ENCODE measurements at regions not wholly inside any gene's neighbourhood (a gene's known extent, or its start where the extent isn't known, plus 50 kb on each side); places are given as distances from the start of the nearest gene placed in this dataset.

GRCh38 chr11:131111775-131112174 lies 195.5 kb upstream of the SNX19 start:
- TF ChIP-seq, protein P1, sequence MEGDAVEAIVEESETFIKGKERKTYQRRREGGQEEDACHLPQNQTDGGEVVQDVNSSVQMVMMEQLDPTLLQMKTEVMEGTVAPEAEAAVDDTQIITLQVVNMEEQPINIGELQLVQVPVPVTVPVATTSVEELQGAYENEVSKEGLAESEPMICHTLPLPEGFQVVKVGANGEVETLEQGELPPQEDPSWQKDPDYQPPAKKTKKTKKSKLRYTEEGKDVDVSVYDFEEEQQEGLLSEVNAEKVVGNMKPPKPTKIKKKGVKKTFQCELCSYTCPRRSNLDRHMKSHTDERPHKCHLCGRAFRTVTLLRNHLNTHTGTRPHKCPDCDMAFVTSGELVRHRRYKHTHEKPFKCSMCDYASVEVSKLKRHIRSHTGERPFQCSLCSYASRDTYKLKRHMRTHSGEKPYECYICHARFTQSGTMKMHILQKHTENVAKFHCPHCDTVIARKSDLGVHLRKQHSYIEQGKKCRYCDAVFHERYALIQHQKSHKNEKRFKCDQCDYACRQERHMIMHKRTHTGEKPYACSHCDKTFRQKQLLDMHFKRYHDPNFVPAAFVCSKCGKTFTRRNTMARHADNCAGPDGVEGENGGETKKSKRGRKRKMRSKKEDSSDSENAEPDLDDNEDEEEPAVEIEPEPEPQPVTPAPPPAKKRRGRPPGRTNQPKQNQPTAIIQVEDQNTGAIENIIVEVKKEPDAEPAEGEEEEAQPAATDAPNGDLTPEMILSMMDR (IDR thresholded peaks at IDR 0.05): no peak
- TF ChIP-seq USF2 (CRISPR knock-in tag; IDR thresholded peaks at IDR 0.05): no peak
- TF ChIP-seq NFYB (CRISPR knock-in tag; conservative IDR thresholded peaks at IDR 0.05; ENCODE audit: low read depth): no peak
- no peak for TF ChIP-seq ZNF263 (CRISPR knock-in tag; IDR thresholded peaks at IDR 0.05; ENCODE audit: low read depth)
- no peak for TF ChIP-seq MYBL2 (CRISPR knock-in tag; IDR thresholded peaks at IDR 0.05)
- TF ChIP-seq, protein P2, sequence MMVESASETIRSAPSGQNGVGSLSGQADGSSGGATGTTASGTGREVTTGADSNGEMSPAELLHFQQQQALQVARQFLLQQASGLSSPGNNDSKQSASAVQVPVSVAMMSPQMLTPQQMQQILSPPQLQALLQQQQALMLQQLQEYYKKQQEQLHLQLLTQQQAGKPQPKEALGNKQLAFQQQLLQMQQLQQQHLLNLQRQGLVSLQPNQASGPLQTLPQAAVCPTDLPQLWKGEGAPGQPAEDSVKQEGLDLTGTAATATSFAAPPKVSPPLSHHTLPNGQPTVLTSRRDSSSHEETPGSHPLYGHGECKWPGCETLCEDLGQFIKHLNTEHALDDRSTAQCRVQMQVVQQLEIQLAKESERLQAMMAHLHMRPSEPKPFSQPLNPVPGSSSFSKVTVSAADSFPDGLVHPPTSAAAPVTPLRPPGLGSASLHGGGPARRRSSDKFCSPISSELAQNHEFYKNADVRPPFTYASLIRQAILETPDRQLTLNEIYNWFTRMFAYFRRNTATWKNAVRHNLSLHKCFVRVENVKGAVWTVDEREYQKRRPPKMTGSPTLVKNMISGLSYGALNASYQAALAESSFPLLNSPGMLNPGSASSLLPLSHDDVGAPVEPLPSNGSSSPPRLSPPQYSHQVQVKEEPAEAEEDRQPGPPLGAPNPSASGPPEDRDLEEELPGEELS (CRISPR knock-in tag; IDR thresholded peaks at IDR 0.05): no peak
- no peak for TF ChIP-seq SP1 (CRISPR knock-in tag; conservative IDR thresholded peaks at IDR 0.05)
- no peak for TF ChIP-seq HMGXB4 (CRISPR knock-in tag; IDR thresholded peaks at IDR 0.05)
- TF ChIP-seq FOXJ3 (CRISPR knock-in tag; IDR thresholded peaks at IDR 0.05; ENCODE audit: borderline replicate concordance): no peak
- no peak for TF ChIP-seq ELF4 (CRISPR knock-in tag; IDR thresholded peaks at IDR 0.05; ENCODE audit: low read depth)
